ENCODE measurements at regions not wholly inside any gene's neighbourhood (a gene's known extent, or its start where the extent isn't known, plus 50 kb on each side); places are given as distances from the start of the nearest gene placed in this dataset.

DNA sequence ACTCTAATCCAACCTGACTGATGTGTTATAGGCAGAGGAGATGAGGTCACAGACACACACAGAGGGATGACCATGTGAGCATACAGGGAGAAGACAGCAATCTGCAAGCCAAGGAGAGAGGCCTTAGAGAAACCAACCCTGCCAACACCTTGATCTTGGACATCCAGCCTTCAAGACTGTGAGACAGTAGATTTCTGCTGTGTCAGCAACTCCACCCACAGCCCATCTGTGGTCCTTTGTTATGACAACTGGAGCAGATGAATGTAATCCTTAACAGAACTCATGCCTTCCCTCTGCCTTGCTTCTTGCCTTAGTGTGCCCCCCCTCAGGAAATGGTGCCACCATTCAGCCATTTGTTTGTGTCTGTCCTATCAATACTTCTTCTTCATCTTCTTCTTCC, 107.4 kb downstream of the NXNL2 start:
- Histone ChIP-seq H3K4me2 (ENCODE audit: low read length) (no peak overlapping the region), H3F3A (ENCODE audit: insufficient read depth, low read length) (no peaks in the 10 kb centered on the region), H3K27me3 (ENCODE audit: insufficient read depth, low read length) (no peaks in the 10 kb centered on the region), H3K4me3 (ENCODE audit: low read depth, low read length, poor library complexity, severe bottlenecking) (no peak overlapping the region), H3K36me3 (ENCODE audit: insufficient read depth, low read length) (no peaks in the 10 kb centered on the region), H3K27ac (ENCODE audit: low read depth, low read length, poor library complexity, severe bottlenecking) (no peak overlapping the region), H3K9me3 (ENCODE audit: low read length) (no peaks in the 10 kb centered on the region), H3K9me2 (ENCODE audit: low read depth, low read length) (no peaks in the 10 kb centered on the region), H4K20me1 (ENCODE audit: insufficient read depth, low read length) (no peaks in the 10 kb centered on the region), H3K4me1 (ENCODE audit: insufficient read depth, low read length, severe bottlenecking) (no peaks in the 10 kb centered on the region), H3K9ac (ENCODE audit: low read length) (no peak overlapping the region), H3K79me2 (ENCODE audit: insufficient read depth, low read length) (no peaks in the 10 kb centered on the region), H2AFZ (ENCODE audit: low read length) (no peak overlapping the region)
- TF ChIP-seq EZH2 (IDR thresholded peaks at IDR 0.05; ENCODE audit: borderline replicate concordance, low read length), result no peak
- TF ChIP-seq, protein P1, sequence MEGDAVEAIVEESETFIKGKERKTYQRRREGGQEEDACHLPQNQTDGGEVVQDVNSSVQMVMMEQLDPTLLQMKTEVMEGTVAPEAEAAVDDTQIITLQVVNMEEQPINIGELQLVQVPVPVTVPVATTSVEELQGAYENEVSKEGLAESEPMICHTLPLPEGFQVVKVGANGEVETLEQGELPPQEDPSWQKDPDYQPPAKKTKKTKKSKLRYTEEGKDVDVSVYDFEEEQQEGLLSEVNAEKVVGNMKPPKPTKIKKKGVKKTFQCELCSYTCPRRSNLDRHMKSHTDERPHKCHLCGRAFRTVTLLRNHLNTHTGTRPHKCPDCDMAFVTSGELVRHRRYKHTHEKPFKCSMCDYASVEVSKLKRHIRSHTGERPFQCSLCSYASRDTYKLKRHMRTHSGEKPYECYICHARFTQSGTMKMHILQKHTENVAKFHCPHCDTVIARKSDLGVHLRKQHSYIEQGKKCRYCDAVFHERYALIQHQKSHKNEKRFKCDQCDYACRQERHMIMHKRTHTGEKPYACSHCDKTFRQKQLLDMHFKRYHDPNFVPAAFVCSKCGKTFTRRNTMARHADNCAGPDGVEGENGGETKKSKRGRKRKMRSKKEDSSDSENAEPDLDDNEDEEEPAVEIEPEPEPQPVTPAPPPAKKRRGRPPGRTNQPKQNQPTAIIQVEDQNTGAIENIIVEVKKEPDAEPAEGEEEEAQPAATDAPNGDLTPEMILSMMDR (IDR thresholded peaks at IDR 0.05; ENCODE audit: low read length), result no peak

DNA sequence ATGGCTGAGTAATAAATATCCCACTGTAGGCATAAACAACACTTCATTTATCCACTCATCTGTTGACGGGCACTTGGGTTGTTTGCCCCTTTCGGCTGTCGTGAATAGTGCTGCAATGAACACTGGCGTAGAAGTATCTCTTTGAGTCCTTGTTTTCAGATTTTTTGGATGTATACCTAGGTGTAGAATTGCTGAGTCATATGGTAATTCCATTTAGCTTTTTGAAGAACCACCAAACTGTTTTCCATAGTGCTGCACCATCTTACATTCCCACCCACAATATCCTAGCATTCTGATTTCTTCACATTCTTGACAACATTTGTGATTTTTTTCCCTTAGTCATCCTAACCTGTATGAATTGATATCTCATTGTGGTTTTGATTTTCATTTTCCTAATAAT, 109.0 kb downstream of the NXNL2 start:
- H3F3A ChIP-seq (ENCODE audit: insufficient read depth, low read length), result no peaks in the 10 kb centered on the region
- no peak overlapping the region for H3K27ac ChIP-seq (ENCODE audit: low read depth, low read length, poor library complexity, severe bottlenecking)
- H3K4me1 ChIP-seq (ENCODE audit: insufficient read depth, low read length, severe bottlenecking), result no peaks in the 10 kb centered on the region
- no peak for TF ChIP-seq EZH2 (IDR thresholded peaks at IDR 0.05; ENCODE audit: borderline replicate concordance, low read length)
- TF ChIP-seq, protein P1 (IDR thresholded peaks at IDR 0.05; ENCODE audit: low read length), result no peak
- H4K20me1 ChIP-seq (ENCODE audit: insufficient read depth, low read length), result no peaks in the 10 kb centered on the region
- H3K9me2 ChIP-seq (ENCODE audit: low read depth, low read length), result no peaks in the 10 kb centered on the region
- H3K27me3 ChIP-seq (ENCODE audit: insufficient read depth, low read length), result no peaks in the 10 kb centered on the region
- no peaks in the 10 kb centered on the region for H3K79me2 ChIP-seq (ENCODE audit: insufficient read depth, low read length)
- H3K4me2 ChIP-seq (ENCODE audit: low read length), result no peak overlapping the region
- no peak overlapping the region for H2AFZ ChIP-seq (ENCODE audit: low read length)
- no peaks in the 10 kb centered on the region for H3K36me3 ChIP-seq (ENCODE audit: insufficient read depth, low read length)
- no peak overlapping the region for H3K4me3 ChIP-seq (ENCODE audit: low read depth, low read length, poor library complexity, severe bottlenecking)
- no peak overlapping the region for H3K9ac ChIP-seq (ENCODE audit: low read length)
- H3K9me3 ChIP-seq (ENCODE audit: low read length), result no peaks in the 10 kb centered on the region

DNA sequence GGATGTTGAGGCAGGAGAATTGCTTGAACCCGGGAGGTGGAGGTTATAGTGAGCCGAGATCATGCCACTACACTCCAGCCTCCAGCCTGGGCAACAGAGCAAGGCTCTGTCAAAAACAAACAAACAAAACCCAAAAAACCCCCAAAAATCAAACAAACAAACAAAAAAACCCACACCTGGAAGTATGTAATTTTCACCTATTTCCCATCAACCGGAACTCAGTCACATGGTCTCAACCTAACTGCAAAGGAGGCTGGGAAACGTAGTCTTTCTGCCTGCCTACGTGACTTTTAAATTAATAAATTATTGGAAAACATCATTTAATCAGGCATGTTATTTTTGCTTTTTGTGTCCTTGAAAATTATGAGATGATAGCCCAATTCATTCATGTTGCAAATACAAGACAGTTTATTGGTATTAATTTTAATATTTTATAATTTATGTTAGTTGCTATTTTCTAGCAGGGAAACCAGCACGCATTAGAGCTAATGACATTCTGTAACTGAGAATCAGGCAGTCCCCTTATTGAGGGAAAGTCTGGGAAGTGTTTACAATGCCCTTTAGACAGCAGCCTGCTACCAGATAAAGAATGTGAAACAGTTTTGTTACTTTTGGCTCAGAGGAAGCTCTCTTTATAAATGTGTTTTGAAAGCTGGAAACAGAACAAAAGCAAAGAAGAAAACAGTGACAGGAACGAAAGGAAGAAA, 110.3 kb downstream of the NXNL2 start:
- Histone ChIP-seq H3K4me2 (ENCODE audit: low read length) (no peak overlapping the region), H3K4me3 (ENCODE audit: low read depth, low read length, poor library complexity, severe bottlenecking) (no peak overlapping the region), H3K4me1 (ENCODE audit: insufficient read depth, low read length, severe bottlenecking) (no peaks in the 10 kb centered on the region), H4K20me1 (ENCODE audit: insufficient read depth, low read length) (no peaks in the 10 kb centered on the region), H3K27ac (ENCODE audit: low read depth, low read length, poor library complexity, severe bottlenecking) (no peak overlapping the region), H3K27me3 (ENCODE audit: insufficient read depth, low read length) (no peaks in the 10 kb centered on the region), H3F3A (ENCODE audit: insufficient read depth, low read length) (no peaks in the 10 kb centered on the region), H3K9me2 (ENCODE audit: low read depth, low read length) (no peaks in the 10 kb centered on the region; the same call in 1 of the 2 replicates), H3K9ac (ENCODE audit: low read length) (no peak overlapping the region), H3K36me3 (ENCODE audit: insufficient read depth, low read length) (no peaks in the 10 kb centered on the region), H3K9me3 (ENCODE audit: low read length) (no peaks in the 10 kb centered on the region; the same call in 1 of the 2 replicates), H3K79me2 (ENCODE audit: insufficient read depth, low read length) (no peaks in the 10 kb centered on the region), H2AFZ (ENCODE audit: low read length) (no peak overlapping the region)
- TF ChIP-seq, protein P1 (IDR thresholded peaks at IDR 0.05; ENCODE audit: low read length), result no peak
- TF ChIP-seq EZH2 (IDR thresholded peaks at IDR 0.05; ENCODE audit: borderline replicate concordance, low read length), result no peak

Measured in OCI-LY1 (cell line).